ENCODE measurements at regions not wholly inside any gene's neighbourhood (a gene's known extent, or its start where the extent isn't known, plus 50 kb on each side); places are given as distances from the start of the nearest gene placed in this dataset.

GRCh38 chr5:103941596-103941995 is 379.0 kb upstream of the NUDT12 start:
- Histone ChIP-seq H3K27me3 (ENCODE audit: control insufficient read depth, insufficient read depth, low read length) (no peaks in the 10 kb centered on the region), H3K9me3 (ENCODE audit: control insufficient read depth, insufficient read depth, low read length) (no peaks in the 10 kb centered on the region), H3K27ac (ENCODE audit: low read depth, low read length) (no peak overlapping the region), H3K4me3 (ENCODE audit: low read depth, low read length) (no peak overlapping the region)
- CTCF ChIA-PET, result interaction anchor here (0.5 kb wide), 1 partner anchor 403 kb away, joined by 3 read pairs; no protein-coding TSS in a partner anchor
- DNase-seq (ENCODE audit: low read depth, low spot score), result no peak
- POLR2A ChIA-PET, result no interaction called here
- TF ChIP-seq, protein P1, sequence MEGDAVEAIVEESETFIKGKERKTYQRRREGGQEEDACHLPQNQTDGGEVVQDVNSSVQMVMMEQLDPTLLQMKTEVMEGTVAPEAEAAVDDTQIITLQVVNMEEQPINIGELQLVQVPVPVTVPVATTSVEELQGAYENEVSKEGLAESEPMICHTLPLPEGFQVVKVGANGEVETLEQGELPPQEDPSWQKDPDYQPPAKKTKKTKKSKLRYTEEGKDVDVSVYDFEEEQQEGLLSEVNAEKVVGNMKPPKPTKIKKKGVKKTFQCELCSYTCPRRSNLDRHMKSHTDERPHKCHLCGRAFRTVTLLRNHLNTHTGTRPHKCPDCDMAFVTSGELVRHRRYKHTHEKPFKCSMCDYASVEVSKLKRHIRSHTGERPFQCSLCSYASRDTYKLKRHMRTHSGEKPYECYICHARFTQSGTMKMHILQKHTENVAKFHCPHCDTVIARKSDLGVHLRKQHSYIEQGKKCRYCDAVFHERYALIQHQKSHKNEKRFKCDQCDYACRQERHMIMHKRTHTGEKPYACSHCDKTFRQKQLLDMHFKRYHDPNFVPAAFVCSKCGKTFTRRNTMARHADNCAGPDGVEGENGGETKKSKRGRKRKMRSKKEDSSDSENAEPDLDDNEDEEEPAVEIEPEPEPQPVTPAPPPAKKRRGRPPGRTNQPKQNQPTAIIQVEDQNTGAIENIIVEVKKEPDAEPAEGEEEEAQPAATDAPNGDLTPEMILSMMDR (IDR thresholded peaks at IDR 0.05; ENCODE audit: low read depth, low read length), result no peak

- DNase-seq (ENCODE audit: low read depth, low spot score), result no peak
- H3K27ac ChIP-seq (ENCODE audit: low read depth, low read length), result no peak overlapping the region
- H3K4me3 ChIP-seq (ENCODE audit: low read depth, low read length), result no peak overlapping the region
- CTCF ChIA-PET, result interaction anchor here (0.6 to 1.2 kb wide), 5 partner anchors 14 to 1083 kb away, joined by 3 to 10 read pairs (median 4); no protein-coding TSS in a partner anchor
- TF ChIP-seq, protein P1 (IDR thresholded peaks at IDR 0.05; ENCODE audit: low read depth, low read length), result no peak
- H3K27me3 ChIP-seq (ENCODE audit: control insufficient read depth, insufficient read depth, low read length), result no peaks in the 10 kb centered on the region
- POLR2A ChIA-PET, result no interaction called here
- H3K9me3 ChIP-seq (ENCODE audit: control insufficient read depth, insufficient read depth, low read length), result no peaks in the 10 kb centered on the region
Observed at GRCh38 chr5:103938146-103938695, 375.6 kb upstream of the NUDT12 start.

DNA sequence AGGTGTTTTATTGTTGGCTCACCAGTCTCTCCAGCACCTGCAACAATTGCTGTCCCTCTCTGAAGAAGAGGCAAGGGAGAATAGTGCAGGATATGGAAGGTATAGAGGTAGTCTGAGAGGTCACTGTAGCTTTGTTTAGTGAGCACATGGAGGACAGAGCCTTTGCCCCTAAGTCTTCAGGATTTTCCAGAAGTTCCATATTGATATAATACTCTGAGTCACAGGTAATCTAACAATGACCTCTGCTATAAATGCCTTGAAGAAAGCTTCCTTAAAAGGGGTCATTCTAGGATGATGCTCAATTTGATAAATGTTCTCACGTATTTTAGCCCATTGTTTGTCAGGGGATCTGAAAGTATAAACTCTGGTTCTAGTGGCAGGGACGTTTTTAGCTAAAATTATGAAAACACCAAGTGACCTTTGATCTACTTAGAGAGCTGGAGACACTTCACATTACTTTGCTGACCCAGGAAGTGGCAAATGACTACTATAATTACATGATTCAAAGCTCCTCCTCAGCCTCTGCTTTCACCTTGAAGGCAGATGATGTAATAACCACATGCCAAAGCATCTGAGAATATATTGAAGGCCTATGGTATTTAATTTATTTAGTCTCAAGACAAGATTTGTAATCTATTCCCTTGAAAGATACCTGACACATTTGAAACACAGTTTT is 366.9 kb upstream of the NUDT12 start:
- no peaks in the 10 kb centered on the region for H3K27me3 ChIP-seq (ENCODE audit: control insufficient read depth, insufficient read depth, low read length)
- no peaks in the 10 kb centered on the region for H3K9me3 ChIP-seq (ENCODE audit: control insufficient read depth, insufficient read depth, low read length)
- POLR2A ChIA-PET, result no interaction called here
- H3K4me3 ChIP-seq (ENCODE audit: low read depth, low read length), result no peak overlapping the region
- no peak for DNase-seq (ENCODE audit: low read depth, low spot score)
- no peak overlapping the region for H3K27ac ChIP-seq (ENCODE audit: low read depth, low read length)
- CTCF ChIA-PET, result interaction anchor here (0.9 kb wide), 1 partner anchor 417 kb away, joined by 3 read pairs; no protein-coding TSS in a partner anchor
- TF ChIP-seq, protein P1 (IDR thresholded peaks at IDR 0.05; ENCODE audit: low read depth, low read length), result no peak

DNA sequence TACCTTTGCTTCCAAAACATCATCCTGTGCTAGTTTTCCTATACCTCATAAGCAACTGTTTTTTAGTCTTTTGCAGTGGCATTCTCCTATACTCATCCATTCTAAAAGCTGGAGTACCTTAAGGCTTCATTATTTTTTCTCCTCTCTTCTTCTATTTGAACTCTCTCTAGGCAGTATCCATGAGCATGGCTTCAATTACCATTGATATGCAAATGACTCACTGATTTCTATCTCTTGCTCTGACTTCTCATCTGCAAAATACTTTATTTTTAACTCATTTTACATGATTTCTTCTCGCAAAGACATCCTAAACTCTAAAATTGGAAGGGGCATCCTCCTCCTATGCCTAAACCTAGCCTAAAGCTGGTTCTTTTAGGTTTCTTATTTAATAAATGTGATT is 365.1 kb upstream of the NUDT12 start:
- Histone ChIP-seq H3K27ac (ENCODE audit: low read depth, low read length) (no peak overlapping the region), H3K27me3 (ENCODE audit: control insufficient read depth, insufficient read depth, low read length) (no peaks in the 10 kb centered on the region), H3K9me3 (ENCODE audit: control insufficient read depth, insufficient read depth, low read length) (no peaks in the 10 kb centered on the region), H3K4me3 (ENCODE audit: low read depth, low read length) (no peak overlapping the region)
- TF ChIP-seq, protein P1 (IDR thresholded peaks at IDR 0.05; ENCODE audit: low read depth, low read length), result no peak
- POLR2A ChIA-PET, result no interaction called here
- CTCF ChIA-PET, result no interaction called here
- no peak for DNase-seq (ENCODE audit: low read depth, low spot score)

DNA sequence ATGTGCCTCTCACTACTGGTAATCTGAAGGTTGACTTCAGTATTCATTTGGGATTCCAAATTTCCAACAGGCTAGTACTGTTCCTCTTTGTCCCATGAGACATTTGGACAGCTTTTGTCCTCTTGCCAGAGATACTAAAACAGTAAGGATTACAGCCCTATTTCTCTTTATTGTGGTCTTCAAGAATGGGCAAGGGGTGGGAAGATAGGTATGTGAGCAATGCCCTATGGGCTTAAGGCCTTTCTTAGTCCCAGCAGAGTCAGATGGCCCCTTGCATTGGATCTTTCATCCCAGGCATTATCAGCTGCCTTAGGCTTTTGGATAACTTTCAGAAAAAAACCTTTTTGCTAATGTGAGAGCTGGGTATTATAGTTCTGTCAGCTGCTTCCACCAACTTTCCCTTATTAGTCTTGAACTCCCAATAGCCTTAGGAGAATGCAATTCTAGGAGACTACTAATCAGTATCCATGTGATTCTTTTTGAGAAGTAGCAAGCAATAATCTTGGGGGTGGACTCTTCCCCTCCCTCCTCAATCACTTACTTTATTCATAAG is 361.1 kb upstream of the NUDT12 start:
- Histone ChIP-seq H3K27me3 (ENCODE audit: control insufficient read depth, insufficient read depth, low read length) (no peaks in the 10 kb centered on the region), H3K9me3 (ENCODE audit: control insufficient read depth, insufficient read depth, low read length) (no peaks in the 10 kb centered on the region), H3K4me3 (ENCODE audit: low read depth, low read length) (no peak overlapping the region), H3K27ac (ENCODE audit: low read depth, low read length) (no peak overlapping the region)
- DNase-seq (ENCODE audit: low read depth, low spot score), result no peak
- POLR2A ChIA-PET, result no interaction called here
- TF ChIP-seq, protein P1 (IDR thresholded peaks at IDR 0.05; ENCODE audit: low read depth, low read length), result no peak
- CTCF ChIA-PET, result no interaction called here
